Heart left ventricle (tissue), 13 donors: ENCODE measurements at regions not wholly inside any gene's neighbourhood (a gene's known extent, or its start where the extent isn't known, plus 50 kb on each side); places are given as distances from the start of the nearest gene placed in this dataset.

Experiments
- CTCF ChIP-seq, 12 donors: fragments of 200-600 bp; sonication (generic) in 4 of 12; IDR thresholded peaks; one replicate each; pipeline versions ENCODE4 v1.5.0 to v1.8.0; 2018 to 2022; ENCODE audit warnings: antibody characterized with exemption in 12 of 12, mild to moderate bottlenecking in 5 of 12
- POLR2A ChIP-seq, 2 donors: fragments of 450-650 bp; IDR thresholded peaks; one replicate each; pipeline ENCODE4 v1.6.1; 2017; ENCODE audit warnings: antibody characterized with exemption in 2 of 2, mild to moderate bottlenecking in 2 of 2, moderate library complexity in 2 of 2
- donor health status: ischemic (EF 13 %, LVEDD 7.1; RV severe dilation, severe dysfunction).
- donor health status: DM: no; HTN: yes; CAD: no.
- donor health status: DM: no; HTN: no; CAD: no.
- donor health status: ischemic (EF 25% LVEDD 6.9; RV normal size, moderate dysfunction).
- donor health status: ischemic (EF 25% LVEDD 5.7; RV mildly dilated, moderate dysfunction).
- donor health status: ischemic (EF 35%, LVEDD 5.7; RV mildly dilated, moderate dysfunction).
- donor health status: nonischemic (EF 11% LVEDD 7.7; RV severe dilation, severe dysfunction).
- donor health status: DM: yes; HTN: yes; CAD: no.
- donor health status: PGD.
- donor health status: ischemic (EF 29% LVEDD 5.4; RV normal size, mild dysfunction).
- donor health status: nonischemic (EF 23%, LVEDD 6.1; RV moderate dilation, normal function).

- no peak for TF ChIP-seq POLR2A (IDR thresholded peaks at IDR 0.05)
- TF ChIP-seq CTCF (IDR thresholded peaks at IDR 0.05): no peak
Observed at GRCh38 chr1:184881941-184882913, 92.1 kb downstream of the NIBAN1 start.
